GM18511 (cell line): ENCODE measurements at regions not wholly inside any gene's neighbourhood (a gene's known extent, or its start where the extent isn't known, plus 50 kb on each side); places are given as distances from the start of the nearest gene placed in this dataset.
"Not testable (repeated sequence)": the region's sequence is repeated elsewhere in the genome, so short reads cannot be mapped to it uniquely, and the experiment has no call there.

Experiments used
- ATAC-seq: cut with Tn5 transposase; IDR thresholded peaks from one replicate; pipeline ENCODE4 v1.9.1; 2021; ENCODE audit warnings: mild to moderate bottlenecking, moderate library complexity; ENCODE audit not compliant: unreplicated experiment

- no peak for ATAC-seq
Measured at GRCh38 chr2:122660786-122661634, 905.6 kb downstream of the TSN start.

DNA sequence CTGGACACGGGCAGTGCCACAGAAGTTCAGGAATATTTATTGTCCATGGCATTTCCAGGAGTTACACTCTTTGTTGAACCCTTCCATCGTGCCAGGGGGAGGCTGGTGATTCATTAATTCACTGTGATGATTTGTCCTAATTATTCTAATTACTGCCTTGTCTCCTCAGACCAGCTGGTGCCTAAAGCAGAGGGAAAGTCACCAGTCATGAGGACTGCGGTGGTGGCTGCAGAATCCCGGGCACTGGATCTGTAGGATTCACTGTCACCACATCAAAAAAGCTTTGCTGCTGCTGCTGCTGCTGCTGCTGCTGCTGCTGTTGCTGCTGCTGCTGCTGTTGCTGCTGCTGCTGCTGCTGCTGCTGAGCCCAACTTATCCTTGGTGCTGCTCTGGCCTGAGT lies 908.2 kb downstream of the TSN start:
- no peak for ATAC-seq

DNA sequence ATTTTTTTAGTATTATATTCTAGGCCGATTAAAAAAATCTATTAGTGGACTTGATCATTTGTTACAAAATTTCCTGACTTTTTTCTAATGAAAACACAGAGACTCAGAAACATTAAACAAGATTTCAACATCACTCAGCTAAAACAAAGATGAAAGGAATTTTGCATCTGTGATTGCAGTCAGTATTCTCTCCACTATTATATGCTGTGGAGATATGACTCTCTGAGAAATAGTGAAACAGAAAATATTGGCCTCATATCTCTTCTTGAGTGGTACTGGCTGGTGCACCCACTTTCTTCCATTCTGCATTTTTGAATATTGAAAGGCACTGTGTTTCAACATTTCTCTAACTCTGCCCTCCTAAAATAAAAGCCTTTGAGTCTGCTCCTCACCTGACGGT lies 914.2 kb downstream of the TSN start:
- no peak for ATAC-seq

GRCh38 chr2:122670897-122671296 lies 915.4 kb downstream of the TSN start:
- ATAC-seq = no peak

DNA sequence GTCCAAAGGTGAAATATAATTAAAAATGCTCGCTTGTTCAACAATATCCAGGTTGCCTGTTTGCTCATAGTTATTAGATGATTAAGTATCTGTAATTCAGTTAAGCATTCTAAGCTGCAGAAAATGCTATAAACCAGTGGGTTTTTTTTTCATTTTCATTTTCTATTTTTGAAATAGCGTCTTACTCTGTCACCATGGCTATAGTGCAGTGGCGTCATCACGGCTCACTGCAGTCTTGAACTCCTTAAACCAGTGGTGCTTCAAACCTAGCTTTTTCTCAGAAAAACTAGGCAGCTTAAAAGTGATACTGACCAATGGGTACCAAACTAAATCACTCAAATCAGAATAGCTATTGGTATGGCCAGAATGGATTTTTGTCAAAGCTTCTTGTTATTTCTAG lies 925.2 kb downstream of the TSN start:
- no peak for ATAC-seq

GRCh38 chr2:122681626-122682025 lies 926.2 kb downstream of the TSN start:
- ATAC-seq = peak; percentile 70

GRCh38 chr2:122682356-122682755 lies 926.9 kb downstream of the TSN start:
- ATAC-seq = no peak

GRCh38 chr2:122683018-122683417 lies 927.6 kb downstream of the TSN start:
- ATAC-seq = no peak

DNA sequence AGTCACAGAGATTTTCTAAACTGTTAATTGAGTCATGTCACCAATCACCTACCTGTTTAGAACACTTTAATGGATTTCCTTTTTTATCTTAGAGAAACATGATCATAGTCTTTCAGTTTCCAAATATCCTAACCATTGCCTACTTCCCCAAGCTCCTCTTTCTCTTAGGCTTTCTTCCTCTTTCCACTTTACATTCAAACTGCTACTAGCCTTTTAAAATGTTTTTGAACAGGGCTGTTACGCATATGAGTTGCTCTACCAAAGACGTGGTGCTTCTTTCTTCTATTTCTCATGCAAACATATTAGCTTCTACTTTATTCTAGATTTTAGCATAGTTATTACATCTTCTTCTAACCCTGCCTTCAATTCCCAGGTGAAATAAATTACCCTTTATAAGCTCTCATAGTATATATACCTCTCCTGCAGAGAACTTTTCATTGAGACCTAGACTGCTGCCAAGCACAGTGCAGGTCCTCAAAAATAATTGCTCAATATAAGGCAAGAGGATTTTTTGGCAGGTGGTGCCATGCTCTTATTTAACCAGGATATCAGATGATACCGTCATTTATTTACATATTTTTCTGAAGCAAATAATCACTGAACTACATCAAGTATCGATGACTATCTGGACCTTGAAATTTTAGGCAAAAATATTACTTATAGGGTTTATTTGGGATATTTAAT lies 937.1 kb downstream of the TSN start:
- no peak for ATAC-seq

DNA sequence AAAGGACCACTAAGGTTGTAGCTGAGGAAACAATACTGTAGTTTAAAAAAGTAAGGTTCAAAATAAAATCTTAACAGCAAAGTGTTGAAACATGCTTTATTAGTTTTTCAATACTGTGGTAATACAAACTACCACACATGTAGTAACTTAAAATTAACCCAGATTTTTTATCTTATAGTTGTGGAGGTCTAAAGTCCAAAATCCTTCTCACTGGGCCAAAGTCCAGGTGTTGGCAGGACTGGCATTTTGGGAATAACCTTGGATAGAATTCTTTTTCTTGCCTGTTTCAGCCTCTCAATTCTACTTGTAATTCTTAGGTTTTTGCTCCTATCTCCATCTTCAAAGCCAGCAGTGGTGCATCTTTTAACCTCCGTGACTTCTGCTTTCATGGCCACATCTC lies 942.0 kb downstream of the TSN start:
- ATAC-seq = no peak

DNA sequence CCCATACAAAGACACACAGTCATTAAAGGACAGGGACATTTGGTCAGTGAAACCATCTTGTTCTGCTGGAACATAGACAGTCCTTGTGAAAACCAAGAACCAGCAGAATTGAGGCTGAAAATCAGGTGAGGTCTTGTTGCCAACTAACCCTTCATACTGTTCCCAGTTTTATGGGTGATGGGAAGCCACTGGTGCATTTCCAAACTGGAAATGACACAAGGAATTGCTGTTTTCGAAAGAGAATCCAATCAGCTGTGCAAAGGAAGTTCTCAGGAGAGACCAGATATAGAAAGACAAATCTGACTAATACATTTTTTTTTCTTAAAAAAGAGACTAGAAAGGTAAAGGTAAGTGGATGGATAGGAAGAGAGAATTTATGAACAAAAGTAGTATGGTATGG lies 948.2 kb downstream of the TSN start:
- no peak for ATAC-seq

DNA sequence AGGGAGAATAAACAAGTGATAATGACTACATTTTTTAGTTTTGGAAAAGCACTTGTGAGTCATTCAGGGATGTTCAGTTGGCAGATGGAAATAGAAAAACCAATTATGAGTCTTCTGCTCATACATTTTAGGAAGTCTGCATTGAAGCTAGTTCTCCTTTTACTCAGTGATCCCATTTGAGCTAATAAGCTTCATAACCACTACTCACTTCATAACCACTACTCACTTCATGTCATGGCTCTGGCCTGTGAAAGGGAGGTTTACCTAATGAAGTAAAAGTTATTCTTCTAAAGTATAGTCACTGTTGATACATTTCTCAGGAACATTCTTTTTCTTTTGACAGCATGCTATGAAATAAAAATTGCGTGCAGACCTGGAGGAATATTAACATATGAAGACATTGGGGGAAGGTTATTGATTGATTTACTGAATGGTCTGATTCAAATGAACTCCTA lies 948.7 kb downstream of the TSN start:
- ATAC-seq = peak; percentile 61

- ATAC-seq = no peak
Measured at GRCh38 chr2:122705746-122706145, 950.3 kb downstream of the TSN start.

GRCh38 chr2:122706757-122707223 lies 951.3 kb downstream of the TSN start:
- no peak for ATAC-seq

DNA sequence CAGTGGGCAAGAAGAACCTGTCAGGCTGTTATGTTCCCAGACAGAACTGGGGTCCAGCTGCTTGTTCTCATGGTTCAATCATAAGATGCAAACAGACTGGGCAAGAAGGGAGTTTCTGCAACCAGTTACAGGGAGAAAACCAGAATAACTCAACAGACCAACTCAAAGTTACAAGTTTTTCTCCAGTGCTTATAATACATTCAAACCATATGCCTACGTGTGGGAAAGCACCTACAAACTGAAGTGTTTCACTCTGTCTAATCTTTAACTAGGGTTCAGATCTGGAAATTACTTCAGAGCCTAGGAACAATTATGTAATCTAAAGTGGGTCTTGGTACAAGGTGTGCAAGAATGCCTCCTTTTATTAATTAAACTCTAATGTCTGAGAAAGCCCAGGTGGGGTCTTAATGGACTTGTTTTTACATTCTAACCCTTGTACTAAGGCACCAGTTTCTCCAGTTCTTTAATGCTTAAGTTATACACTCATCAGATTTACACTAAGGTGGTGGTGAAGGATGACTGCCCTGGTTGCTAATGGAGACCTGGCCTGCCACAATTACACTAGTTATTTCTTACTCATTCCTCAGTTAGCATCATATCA lies 951.9 kb downstream of the TSN start:
- peak; percentile 68 for ATAC-seq

GRCh38 chr2:122710049-122710448 lies 954.6 kb downstream of the TSN start:
- no peak for ATAC-seq

- no peak for ATAC-seq
Measured at GRCh38 chr2:122713800-122714199, 958.3 kb downstream of the TSN start.

GRCh38 chr2:122720822-122721221 lies 965.4 kb downstream of the TSN start:
- not testable (repeated sequence) for ATAC-seq

- ATAC-seq = no peak
Measured at GRCh38 chr2:122734766-122735424, 979.4 kb downstream of the TSN start.

GRCh38 chr2:122736279-122736678 lies 980.8 kb downstream of the TSN start:
- no peak for ATAC-seq

- ATAC-seq = peak; percentile 88
Measured at GRCh38 chr2:122737429-122738077, 982.1 kb downstream of the TSN start.
